ENCODE measurements at regions not wholly inside any gene's neighbourhood (a gene's known extent, or its start where the extent isn't known, plus 50 kb on each side); places are given as distances from the start of the nearest gene placed in this dataset.

- no peak for DNase-seq
- no peak overlapping the region for H2AFZ ChIP-seq (ENCODE audit: insufficient read depth, low read depth, low read length, poor library complexity, severe bottlenecking)
- no peak overlapping the region for H3K27ac ChIP-seq (ENCODE audit: low read length in 2 of 2)
- no peaks in the 10 kb centered on the region for H3K79me2 ChIP-seq (ENCODE audit: control insufficient read depth, insufficient read depth, low read length)
- H3K9me3 ChIP-seq (ENCODE audit: control extremely low read depth in 1 of 3, control insufficient read depth in 2 of 3, insufficient read depth in 1 of 3, low read length in 2 of 3), result peaks cover 0 to 6% (median 0%) of the 10 kb centered on the region in 3 donors
- no peaks in the 10 kb centered on the region for H3K27me3 ChIP-seq (replicated peaks in 1 of 4; ENCODE audit: control extremely low read depth in 1 of 4, control insufficient read depth in 3 of 4, insufficient read depth in 4 of 4, low read length in 3 of 4)
- no peaks in the 10 kb centered on the region for H3K27me3 Mint-ChIP-seq
- no peaks in the 10 kb centered on the region for H3K9me3 Mint-ChIP-seq (ENCODE audit: insufficient read depth)
- TF ChIP-seq EZH2 (IDR thresholded peaks at IDR 0.05; ENCODE audit: borderline replicate concordance, insufficient read depth, low read depth, low read length, poor library complexity, severe bottlenecking), result no peak
- TF ChIP-seq, protein P1, sequence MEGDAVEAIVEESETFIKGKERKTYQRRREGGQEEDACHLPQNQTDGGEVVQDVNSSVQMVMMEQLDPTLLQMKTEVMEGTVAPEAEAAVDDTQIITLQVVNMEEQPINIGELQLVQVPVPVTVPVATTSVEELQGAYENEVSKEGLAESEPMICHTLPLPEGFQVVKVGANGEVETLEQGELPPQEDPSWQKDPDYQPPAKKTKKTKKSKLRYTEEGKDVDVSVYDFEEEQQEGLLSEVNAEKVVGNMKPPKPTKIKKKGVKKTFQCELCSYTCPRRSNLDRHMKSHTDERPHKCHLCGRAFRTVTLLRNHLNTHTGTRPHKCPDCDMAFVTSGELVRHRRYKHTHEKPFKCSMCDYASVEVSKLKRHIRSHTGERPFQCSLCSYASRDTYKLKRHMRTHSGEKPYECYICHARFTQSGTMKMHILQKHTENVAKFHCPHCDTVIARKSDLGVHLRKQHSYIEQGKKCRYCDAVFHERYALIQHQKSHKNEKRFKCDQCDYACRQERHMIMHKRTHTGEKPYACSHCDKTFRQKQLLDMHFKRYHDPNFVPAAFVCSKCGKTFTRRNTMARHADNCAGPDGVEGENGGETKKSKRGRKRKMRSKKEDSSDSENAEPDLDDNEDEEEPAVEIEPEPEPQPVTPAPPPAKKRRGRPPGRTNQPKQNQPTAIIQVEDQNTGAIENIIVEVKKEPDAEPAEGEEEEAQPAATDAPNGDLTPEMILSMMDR (IDR thresholded peaks at IDR 0.05), result no peak
- no CpG with 5 or more reads among the region's 1 CpG for WGBS (ENCODE audit: insufficient coverage)
- ChIA-PET POLR2A (no interaction called here), CTCF (no interaction called here)
- no peak for ATAC-seq (ENCODE audit: low read depth)
- H3K4me2 ChIP-seq (replicated peaks; ENCODE audit: low read depth, low read length, poor library complexity, severe bottlenecking), result no peak overlapping the region
- no peaks in the 10 kb centered on the region for H4K20me1 ChIP-seq (ENCODE audit: control insufficient read depth, insufficient read depth, low read length, poor library complexity, severe bottlenecking)
- no peak overlapping the region for H3K27ac Mint-ChIP-seq
- no peak overlapping the region for H3K9ac ChIP-seq (ENCODE audit: low read length)
- H3K4me1 ChIP-seq (ENCODE audit: control insufficient read depth in 2 of 2, insufficient read depth in 2 of 2, low read length in 2 of 2), result no peaks in the 10 kb centered on the region
- no peaks in the 10 kb centered on the region for H3K4me1 Mint-ChIP-seq
- no peaks in the 10 kb centered on the region for H3K36me3 ChIP-seq (replicated peaks in 1 of 2; ENCODE audit: control extremely low read depth in 1 of 2, control insufficient read depth in 1 of 2, extremely low read depth in 1 of 2, insufficient read depth in 2 of 2, low read length in 1 of 2)
- intact Hi-C loops (cut with micrococcal nuclease), result no loop called here
- no peak overlapping the region for H3K4me3 Mint-ChIP-seq
- H3K4me3 ChIP-seq (ENCODE audit: control extremely low read depth in 1 of 5, extremely low read depth in 1 of 5, insufficient read depth in 1 of 5, low read depth in 2 of 5, low read length in 4 of 5), result no peak overlapping the region
These were observed 348.9 kb upstream of the ZFP64 start for GRCh38 chr20:52540509-52540908.

DNA sequence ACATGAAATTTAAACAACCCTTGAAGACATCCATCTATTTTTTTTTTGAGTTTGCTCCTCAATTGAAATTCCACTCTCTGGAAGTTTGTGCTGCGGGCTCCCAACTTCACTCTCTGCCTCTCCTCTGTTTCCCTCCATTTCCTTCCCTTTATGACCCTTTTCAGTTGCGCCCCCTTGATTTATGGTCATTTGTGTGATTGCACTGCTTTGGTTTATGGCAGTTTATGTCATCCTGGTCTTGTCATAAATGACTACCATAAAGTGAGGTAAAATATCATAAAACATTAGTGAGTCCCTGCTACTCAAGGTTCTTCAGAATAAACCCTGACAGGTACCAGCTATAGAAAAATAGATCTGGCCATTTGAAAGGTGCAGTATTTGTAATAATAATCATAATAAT lies 348.3 kb upstream of the ZFP64 start:
- DNase-seq, result no peak
- Mint-ChIP-seq H3K9me3 (ENCODE audit: insufficient read depth) (no peaks in the 10 kb centered on the region), H3K27ac (no peak overlapping the region), H3K4me3 (no peak overlapping the region), H3K4me1 (no peaks in the 10 kb centered on the region), H3K27me3 (no peaks in the 10 kb centered on the region)
- H4K20me1 ChIP-seq (ENCODE audit: control insufficient read depth, insufficient read depth, low read length, poor library complexity, severe bottlenecking), result no peaks in the 10 kb centered on the region
- no peak overlapping the region for H3K27ac ChIP-seq (ENCODE audit: low read length in 2 of 2)
- intact Hi-C loops (cut with micrococcal nuclease), result no loop called here
- H3K4me2 ChIP-seq (replicated peaks; ENCODE audit: low read depth, low read length, poor library complexity, severe bottlenecking), result no peak overlapping the region
- no peaks in the 10 kb centered on the region for H3K27me3 ChIP-seq (replicated peaks in 1 of 4; ENCODE audit: control extremely low read depth in 1 of 4, control insufficient read depth in 3 of 4, insufficient read depth in 4 of 4, low read length in 3 of 4)
- H3K9ac ChIP-seq (ENCODE audit: low read length), result no peak overlapping the region
- CTCF ChIA-PET, result no interaction called here
- ATAC-seq (ENCODE audit: low read depth), result no peak
- H2AFZ ChIP-seq (ENCODE audit: insufficient read depth, low read depth, low read length, poor library complexity, severe bottlenecking), result no peak overlapping the region
- no peaks in the 10 kb centered on the region for H3K79me2 ChIP-seq (ENCODE audit: control insufficient read depth, insufficient read depth, low read length)
- H3K4me3 ChIP-seq (ENCODE audit: control extremely low read depth in 1 of 5, extremely low read depth in 1 of 5, insufficient read depth in 1 of 5, low read depth in 2 of 5, low read length in 4 of 5), result no peak overlapping the region
- no CpG with 5 or more reads among the region's 2 CpGs for WGBS (ENCODE audit: insufficient coverage)
- POLR2A ChIA-PET, result no interaction called here
- H3K9me3 ChIP-seq (ENCODE audit: control extremely low read depth in 1 of 3, control insufficient read depth in 2 of 3, insufficient read depth in 1 of 3, low read length in 2 of 3), result peaks cover 0 to 6% (median 0%) of the 10 kb centered on the region in 3 donors
- no peaks in the 10 kb centered on the region for H3K4me1 ChIP-seq (ENCODE audit: control insufficient read depth in 2 of 2, insufficient read depth in 2 of 2, low read length in 2 of 2)
- TF ChIP-seq, protein P1 (IDR thresholded peaks at IDR 0.05), result no peak
- TF ChIP-seq EZH2 (IDR thresholded peaks at IDR 0.05; ENCODE audit: borderline replicate concordance, insufficient read depth, low read depth, low read length, poor library complexity, severe bottlenecking), result no peak
- H3K36me3 ChIP-seq (replicated peaks in 1 of 2; ENCODE audit: control extremely low read depth in 1 of 2, control insufficient read depth in 1 of 2, extremely low read depth in 1 of 2, insufficient read depth in 2 of 2, low read length in 1 of 2), result no peaks in the 10 kb centered on the region
